Right lobe of liver (tissue), 6 donors: ENCODE measurements at regions not wholly inside any gene's neighbourhood (a gene's known extent, or its start where the extent isn't known, plus 50 kb on each side); places are given as distances from the start of the nearest gene placed in this dataset.

Experiments used
- ATAC-seq, 4 donors: fragments of 200-7000 bp; cut with Tn5 transposase; one replicate each; pipeline ENCODE4 v1.9.1; 2020; ENCODE audit warnings: mild to moderate bottlenecking in 4 of 4, moderate library complexity in 4 of 4
- DNase-seq, 3 donors: peaks; one replicate each; pipeline ENCODE4 v3.0.0-alpha.2; 2020
- H3K27ac ChIP-seq, 3 donors: fragments of 200-600 bp; one replicate each; pipeline ENCODE4 v1.8.0; 2022
- H3K27me3 ChIP-seq, 2 donors: fragments of 200-600 bp; one replicate each; pipeline ENCODE4 v1.8.0; 2022
- H3K36me3 ChIP-seq, 4 donors: fragments of 200-600 bp; sonication (generic) in 1 of 4; one replicate each; pipeline versions ENCODE4 v1.5.1 to v1.8.0; 2017 to 2022; ENCODE audit warnings: control low read depth in 1 of 4
- H3K4me1 ChIP-seq, 4 donors: fragments of 200-600 bp; sonication (generic) in 1 of 4; one replicate each; pipeline versions ENCODE4 v1.5.1 to v1.8.0; 2017 to 2022; ENCODE audit warnings: control low read depth in 1 of 4
- H3K4me3 ChIP-seq, 3 donors: fragments of 200-600 bp; one replicate each; pipeline ENCODE4 v1.8.0; 2022
- H3K9me3 ChIP-seq, 4 donors: fragments of 200-600 bp; sonication (generic) in 1 of 4; one replicate each; pipeline versions ENCODE4 v1.5.1 to v1.8.0; 2017 to 2022; ENCODE audit warnings: control low read depth in 1 of 4
- POLR2A ChIP-seq: fragments of 450-650 bp; IDR thresholded peaks from one replicate; pipeline ENCODE4 v1.6.1; 2017; ENCODE audit warnings: antibody characterized with exemption, mild to moderate bottlenecking
- WGBS: methylation state at CpG from one replicate; pipeline ENCODE4 v1.1.6; 2018; ENCODE audit warnings: low coverage, low lambda C conversion rate; ENCODE audit not compliant: insufficient coverage; ENCODE audit errors: missing lambda C conversion rate; 5-methylcytosine and 5-hydroxymethylcytosine counted together
- intact Hi-C, 2 donors: fragments of 100-400 bp; cut with DNase I; formaldehyde crosslinking; loops; one replicate each; pipeline versions ENCODE4 v1.11.2 to v1.14.1; 2022
- TF ChIP-seq, protein P1 (sequence below), 4 donors: fragments of 200-600 bp in 3 of 4; fragments of 450-650 bp in 1 of 4; IDR thresholded peaks; one replicate each; pipeline versions ENCODE4 v1.5.1 to v1.8.0; 2016 to 2022; ENCODE audit warnings: antibody characterized with exemption in 4 of 4, mild to moderate bottlenecking in 2 of 4
- donor health status: DM: no; HTN: yes; CAD: no.
- donor health status: DM: no; HTN: no; CAD: no.
- donor health status: DM: no; HTN: no; CAD: no.
- donor health status: DM: no; HTN: yes; CAD: no.
- donor health status: DM: no; HTN: yes; CAD: no.

GRCh38 chr15:61780278-61780980 lies 279.8 kb downstream of the VPS13C start:
- TF ChIP-seq POLR2A = no peak
- TF ChIP-seq, protein P1, sequence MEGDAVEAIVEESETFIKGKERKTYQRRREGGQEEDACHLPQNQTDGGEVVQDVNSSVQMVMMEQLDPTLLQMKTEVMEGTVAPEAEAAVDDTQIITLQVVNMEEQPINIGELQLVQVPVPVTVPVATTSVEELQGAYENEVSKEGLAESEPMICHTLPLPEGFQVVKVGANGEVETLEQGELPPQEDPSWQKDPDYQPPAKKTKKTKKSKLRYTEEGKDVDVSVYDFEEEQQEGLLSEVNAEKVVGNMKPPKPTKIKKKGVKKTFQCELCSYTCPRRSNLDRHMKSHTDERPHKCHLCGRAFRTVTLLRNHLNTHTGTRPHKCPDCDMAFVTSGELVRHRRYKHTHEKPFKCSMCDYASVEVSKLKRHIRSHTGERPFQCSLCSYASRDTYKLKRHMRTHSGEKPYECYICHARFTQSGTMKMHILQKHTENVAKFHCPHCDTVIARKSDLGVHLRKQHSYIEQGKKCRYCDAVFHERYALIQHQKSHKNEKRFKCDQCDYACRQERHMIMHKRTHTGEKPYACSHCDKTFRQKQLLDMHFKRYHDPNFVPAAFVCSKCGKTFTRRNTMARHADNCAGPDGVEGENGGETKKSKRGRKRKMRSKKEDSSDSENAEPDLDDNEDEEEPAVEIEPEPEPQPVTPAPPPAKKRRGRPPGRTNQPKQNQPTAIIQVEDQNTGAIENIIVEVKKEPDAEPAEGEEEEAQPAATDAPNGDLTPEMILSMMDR (IDR thresholded peaks at IDR 0.05) = no peak
- no peak for DNase-seq
- ATAC-seq = no peak
- no peak overlapping the region for H3K27ac ChIP-seq
- H3K9me3 ChIP-seq = no peaks in the 10 kb centered on the region
- H3K36me3 ChIP-seq = no peaks in the 10 kb centered on the region
- H3K4me3 ChIP-seq = no peak overlapping the region
- H3K27me3 ChIP-seq = no peaks in the 10 kb centered on the region
- 72% methylated on average over 8 of the region's 8 CpGs for WGBS
- intact Hi-C loops = no loop called here
- H3K4me1 ChIP-seq = no peaks in the 10 kb centered on the region

DNA sequence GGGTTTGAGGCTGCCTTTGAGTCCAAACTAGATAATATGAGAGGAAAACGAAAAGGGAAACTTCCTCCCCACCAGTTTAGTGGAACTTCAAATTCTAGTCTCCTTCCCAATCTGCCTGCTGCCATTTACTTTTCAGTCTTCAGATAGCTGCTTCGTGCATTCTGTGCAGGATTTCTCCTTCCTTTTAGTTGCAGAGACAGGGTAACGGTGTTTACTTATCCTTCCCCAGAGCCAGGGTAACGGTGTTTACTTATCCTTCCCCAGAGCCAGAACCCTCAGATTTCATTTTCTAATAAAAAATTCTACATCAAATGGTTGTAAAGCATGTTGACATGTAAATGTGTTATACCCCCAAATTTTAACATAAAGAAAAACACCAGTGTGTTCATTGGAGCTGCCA lies 282.6 kb downstream of the VPS13C start:
- H3K4me1 ChIP-seq = no peaks in the 10 kb centered on the region
- H3K27ac ChIP-seq = no peak overlapping the region
- H3K4me3 ChIP-seq = no peak overlapping the region
- no peak for TF ChIP-seq POLR2A
- TF ChIP-seq, protein P1 (IDR thresholded peaks at IDR 0.05) = no peak
- no peaks in the 10 kb centered on the region for H3K27me3 ChIP-seq
- no peaks in the 10 kb centered on the region for H3K36me3 ChIP-seq
- no peak for DNase-seq
- 29% methylated on average over 4 of the region's 4 CpGs for WGBS
- no peak for ATAC-seq
- intact Hi-C loops = no loop called here
- no peaks in the 10 kb centered on the region for H3K9me3 ChIP-seq

- DNase-seq = no peak
- H3K4me3 ChIP-seq = no peak overlapping the region
- H3K27ac ChIP-seq = no peak overlapping the region
- no peak for ATAC-seq
- no peaks in the 10 kb centered on the region for H3K4me1 ChIP-seq
- 85% methylated on average over 2 of the region's 2 CpGs for WGBS
- intact Hi-C loops = no loop called here
- TF ChIP-seq, protein P1 (IDR thresholded peaks at IDR 0.05) = no peak
- TF ChIP-seq POLR2A = no peak
- no peaks in the 10 kb centered on the region for H3K9me3 ChIP-seq
- no peaks in the 10 kb centered on the region for H3K27me3 ChIP-seq
- no peaks in the 10 kb centered on the region for H3K36me3 ChIP-seq
These were observed 290.7 kb downstream of the VPS13C start for GRCh38 chr15:61769557-61769956.

DNA sequence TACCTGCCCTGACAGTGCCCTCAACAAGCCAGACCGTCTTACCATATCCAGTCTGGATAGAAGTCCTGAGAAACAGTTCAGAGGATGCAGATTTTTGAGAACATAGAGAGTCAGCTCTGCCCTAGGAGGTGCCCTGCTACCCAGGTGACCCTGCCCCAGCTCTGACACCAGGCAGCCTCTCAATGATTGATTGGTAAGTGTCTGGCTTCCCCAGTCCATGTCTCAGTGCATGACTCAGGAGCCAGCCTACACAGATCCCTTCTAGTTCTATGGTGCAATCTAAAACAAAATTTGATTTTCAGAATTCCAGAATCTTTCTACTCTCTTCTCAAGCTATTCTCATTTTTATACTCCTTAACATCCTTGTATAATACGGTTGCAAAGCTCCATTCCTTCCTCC lies 292.1 kb downstream of the VPS13C start:
- no peak for ATAC-seq
- Histone ChIP-seq H3K4me1 (no peaks in the 10 kb centered on the region), H3K4me3 (no peak overlapping the region), H3K27me3 (no peaks in the 10 kb centered on the region), H3K9me3 (no peaks in the 10 kb centered on the region), H3K36me3 (no peaks in the 10 kb centered on the region), H3K27ac (no peak overlapping the region)
- 21% methylated on average over 1 of the region's 2 CpGs for WGBS
- intact Hi-C loops = no loop called here
- TF ChIP-seq, protein P1 (IDR thresholded peaks at IDR 0.05) = no peak
- TF ChIP-seq POLR2A = no peak
- DNase-seq = no peak
